HFFc6 (cell line): ENCODE measurements at regions not wholly inside any gene's neighbourhood (a gene's known extent, or its start where the extent isn't known, plus 50 kb on each side); places are given as distances from the start of the nearest gene placed in this dataset.

Source experiments
- DNase-seq: peaks from one replicate; pipeline ENCODE4 v3.0.0-alpha.2; 2018
- H3K27ac Mint-ChIP-seq: 2 replicates; pipeline ENCODE4 v1.8.0; 2020; ENCODE audit warnings: mild to moderate bottlenecking, mixed read lengths
- H3K27me3 Mint-ChIP-seq: 2 replicates; pipeline ENCODE4 v1.8.0; 2021; ENCODE audit warnings: mild to moderate bottlenecking, moderate library complexity, mixed read lengths; ENCODE audit not compliant: insufficient read depth
- H3K36me3 Mint-ChIP-seq: 2 replicates; pipeline ENCODE4 v1.8.0; 2021; ENCODE audit warnings: low read depth, mixed read lengths
- H3K4me1 Mint-ChIP-seq: 2 replicates; pipeline ENCODE4 v1.8.0; 2020; ENCODE audit warnings: low read depth, mixed read lengths
- H3K4me3 Mint-ChIP-seq: 2 replicates; pipeline ENCODE4 v1.8.0; 2020; ENCODE audit warnings: mild to moderate bottlenecking, moderate library complexity, mixed read lengths
- H3K9me3 Mint-ChIP-seq: 2 replicates; pipeline ENCODE4 v1.8.0; 2020; ENCODE audit warnings: mild to moderate bottlenecking, mixed read lengths
- TF ChIP-seq, protein P1 (sequence below): fragments of 200-600 bp; sonication (generic); IDR thresholded peaks from 2 replicates; pipeline ENCODE4 v1.5.0; 2021; ENCODE audit warnings: antibody characterized with exemption, mild to moderate bottlenecking

DNA sequence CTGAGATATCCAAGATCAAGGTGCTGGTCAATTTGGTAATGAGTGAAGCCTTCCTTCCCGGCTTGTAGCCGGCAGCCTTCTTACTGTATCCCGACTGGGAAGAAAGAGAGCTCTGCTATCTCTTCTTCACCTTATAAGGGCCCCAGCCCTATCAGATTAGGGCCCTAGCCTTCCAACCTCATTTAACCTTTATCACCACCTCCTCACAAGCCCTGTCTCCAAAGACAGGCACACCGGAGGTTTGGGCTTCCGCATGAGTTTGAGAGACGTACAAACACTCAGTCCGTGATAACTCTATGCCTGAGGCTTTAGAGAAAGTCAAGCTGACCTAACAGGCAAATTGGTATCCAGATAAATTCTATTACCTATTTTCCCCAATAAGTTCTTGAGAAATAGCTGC is 243.9 kb downstream of the OPA1 start:
- H3K27me3 Mint-ChIP-seq, result peaks cover 24% of the 10 kb centered on the region
- no peaks in the 10 kb centered on the region for H3K4me1 Mint-ChIP-seq
- no peak overlapping the region for H3K27ac Mint-ChIP-seq

DNA sequence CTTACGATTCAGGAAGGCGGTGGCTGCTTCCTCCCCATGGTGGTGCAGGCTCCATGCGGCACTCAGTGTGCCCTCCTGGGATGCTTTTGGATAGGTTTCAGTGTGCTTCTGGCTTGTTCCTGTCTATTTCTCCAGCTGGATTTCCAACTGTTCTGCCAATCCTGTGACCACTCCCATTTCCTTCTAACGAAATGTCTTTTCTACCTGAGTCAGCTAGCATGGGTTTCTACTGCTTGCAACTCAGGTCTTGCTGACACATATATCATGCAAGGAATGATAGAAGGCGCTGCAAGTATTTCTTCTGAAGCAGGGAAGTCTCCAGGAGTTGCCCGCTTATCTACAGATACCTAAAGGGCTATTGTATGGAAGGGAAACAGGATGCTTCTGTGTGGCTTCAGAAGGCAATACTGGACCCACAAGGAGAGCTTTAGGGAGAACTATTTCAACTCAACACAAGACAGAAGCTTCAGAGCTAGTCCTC is 244.4 kb downstream of the OPA1 start:
- H3K27me3 Mint-ChIP-seq, result peaks cover 28% of the 10 kb centered on the region

More for the DNA sequence above, 243.9 kb downstream of the OPA1 start:
- TF ChIP-seq, protein P1, sequence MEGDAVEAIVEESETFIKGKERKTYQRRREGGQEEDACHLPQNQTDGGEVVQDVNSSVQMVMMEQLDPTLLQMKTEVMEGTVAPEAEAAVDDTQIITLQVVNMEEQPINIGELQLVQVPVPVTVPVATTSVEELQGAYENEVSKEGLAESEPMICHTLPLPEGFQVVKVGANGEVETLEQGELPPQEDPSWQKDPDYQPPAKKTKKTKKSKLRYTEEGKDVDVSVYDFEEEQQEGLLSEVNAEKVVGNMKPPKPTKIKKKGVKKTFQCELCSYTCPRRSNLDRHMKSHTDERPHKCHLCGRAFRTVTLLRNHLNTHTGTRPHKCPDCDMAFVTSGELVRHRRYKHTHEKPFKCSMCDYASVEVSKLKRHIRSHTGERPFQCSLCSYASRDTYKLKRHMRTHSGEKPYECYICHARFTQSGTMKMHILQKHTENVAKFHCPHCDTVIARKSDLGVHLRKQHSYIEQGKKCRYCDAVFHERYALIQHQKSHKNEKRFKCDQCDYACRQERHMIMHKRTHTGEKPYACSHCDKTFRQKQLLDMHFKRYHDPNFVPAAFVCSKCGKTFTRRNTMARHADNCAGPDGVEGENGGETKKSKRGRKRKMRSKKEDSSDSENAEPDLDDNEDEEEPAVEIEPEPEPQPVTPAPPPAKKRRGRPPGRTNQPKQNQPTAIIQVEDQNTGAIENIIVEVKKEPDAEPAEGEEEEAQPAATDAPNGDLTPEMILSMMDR, result no peak
- H3K36me3 Mint-ChIP-seq, result no peaks in the 10 kb centered on the region
- no peaks in the 10 kb centered on the region for H3K9me3 Mint-ChIP-seq
- DNase-seq, result no peak
- no peak overlapping the region for H3K4me3 Mint-ChIP-seq

DNA sequence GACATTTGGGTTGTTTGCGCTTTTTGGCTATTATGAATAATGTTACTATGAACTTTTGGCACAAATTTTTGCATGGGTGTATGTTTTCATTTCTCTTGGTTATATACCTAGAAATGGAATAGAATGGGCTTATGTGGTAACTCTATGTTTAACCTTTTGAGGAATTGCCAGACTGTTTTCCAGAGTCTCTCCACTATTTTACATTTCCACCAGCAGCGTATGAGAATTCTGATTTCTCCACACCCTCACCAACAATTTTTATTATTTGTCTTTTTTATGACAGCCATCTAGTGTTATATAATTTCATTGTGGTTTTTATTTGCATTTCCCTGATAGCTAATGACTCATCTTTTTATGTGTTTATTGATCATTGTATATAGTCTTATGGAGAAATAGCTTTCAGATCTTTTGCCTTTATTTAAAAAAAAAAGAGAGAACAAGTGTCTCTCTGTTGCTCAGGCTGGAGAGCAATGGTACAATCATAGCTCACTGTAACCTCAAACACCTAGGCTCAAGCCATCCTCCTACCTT is 247.2 kb downstream of the OPA1 start:
- H3K9me3 Mint-ChIP-seq, result no peaks in the 10 kb centered on the region
- peaks cover 23% of the 10 kb centered on the region for H3K27me3 Mint-ChIP-seq
- TF ChIP-seq, protein P1, result no peak

More for the DNA sequence above, 244.4 kb downstream of the OPA1 start:
- TF ChIP-seq, protein P1, result no peak
- Mint-ChIP-seq H3K4me3 (no peak overlapping the region), H3K4me1 (no peaks in the 10 kb centered on the region), H3K27ac (no peak overlapping the region), H3K9me3 (no peaks in the 10 kb centered on the region), H3K36me3 (no peaks in the 10 kb centered on the region)
- DNase-seq, result no peak

DNA sequence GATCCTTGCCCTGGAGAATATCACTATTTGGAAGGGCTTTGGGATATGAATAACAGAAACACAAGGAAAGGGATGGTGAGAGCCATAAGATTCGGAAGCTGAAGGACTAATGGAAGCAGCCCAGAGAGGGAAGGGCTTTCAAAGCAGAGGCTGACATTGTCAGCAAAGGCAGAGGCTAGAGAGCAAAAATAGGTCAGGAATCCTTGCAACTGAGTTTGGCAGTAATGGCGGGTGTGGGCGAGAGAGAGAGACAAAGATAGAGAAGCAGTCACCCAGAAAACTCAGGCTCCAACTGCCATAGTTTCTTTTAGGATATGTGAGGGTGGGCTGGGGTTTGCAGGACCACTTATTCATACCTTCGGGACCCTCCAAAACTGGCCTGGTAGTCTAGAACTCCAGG is 248.6 kb downstream of the OPA1 start:
- Mint-ChIP-seq H3K36me3 (no peaks in the 10 kb centered on the region), H3K4me3 (no peak overlapping the region), H3K27me3 (peaks cover 31% of the 10 kb centered on the region), H3K4me1 (no peaks in the 10 kb centered on the region), H3K9me3 (no peaks in the 10 kb centered on the region), H3K27ac (no peak overlapping the region)
- DNase-seq, result no peak
- TF ChIP-seq, protein P1, result no peak

More for the DNA sequence above, 247.2 kb downstream of the OPA1 start:
- H3K4me1 Mint-ChIP-seq, result no peaks in the 10 kb centered on the region
- no peaks in the 10 kb centered on the region for H3K36me3 Mint-ChIP-seq
- DNase-seq, result no peak
- H3K27ac Mint-ChIP-seq, result no peak overlapping the region
- H3K4me3 Mint-ChIP-seq, result no peak overlapping the region

DNA sequence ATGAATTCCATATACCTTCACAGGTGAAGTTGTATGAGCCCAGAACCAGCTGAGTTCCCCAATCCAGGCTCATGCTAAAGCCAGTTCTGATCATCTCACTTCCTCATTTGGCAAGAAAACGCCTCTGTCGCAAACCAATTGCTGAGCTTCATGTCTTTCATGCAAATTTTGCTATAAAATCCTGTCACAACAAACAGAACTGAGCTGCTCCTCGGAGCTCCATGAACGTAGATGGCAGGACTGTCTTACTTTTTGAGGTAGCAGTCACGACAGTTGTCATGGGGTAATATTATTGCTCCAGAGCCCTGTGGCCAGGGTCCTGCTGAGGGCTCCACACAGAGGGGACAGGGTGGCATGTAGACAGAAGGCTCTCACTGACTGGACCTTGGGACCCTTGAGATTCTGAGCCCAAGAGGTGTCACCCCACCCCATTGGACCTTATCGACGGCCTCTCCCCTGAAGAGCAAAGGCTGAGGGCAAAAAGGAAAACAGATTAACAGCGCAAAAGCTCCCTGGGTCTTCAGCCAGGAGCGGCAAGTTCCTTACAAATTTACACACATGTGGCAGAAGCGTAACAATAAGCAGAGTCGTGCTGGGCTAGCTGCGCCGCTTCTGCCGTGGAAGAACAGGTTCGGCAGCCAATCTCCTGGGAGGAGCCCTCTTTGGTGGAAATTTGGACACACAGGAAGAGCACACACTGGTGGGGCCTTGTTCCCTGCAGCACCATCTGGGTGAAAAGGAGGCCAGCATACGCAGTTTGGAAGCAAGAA is 249.2 kb downstream of the OPA1 start:
- Mint-ChIP-seq H3K9me3 (no peaks in the 10 kb centered on the region), H3K27me3 (peaks cover 31% of the 10 kb centered on the region), H3K4me3 (no peak overlapping the region), H3K36me3 (no peaks in the 10 kb centered on the region), H3K4me1 (no peaks in the 10 kb centered on the region), H3K27ac (no peak overlapping the region)
- TF ChIP-seq, protein P1, result no peak
- DNase-seq, result no peak
